ENCODE measurements at regions not wholly inside any gene's neighbourhood (a gene's known extent, or its start where the extent isn't known, plus 50 kb on each side); places are given as distances from the start of the nearest gene placed in this dataset.

GRCh38 chr3:137687181-137687879, 76.8 kb upstream of the SOX14 start:
- TF ChIP-seq CTCF (IDR thresholded peaks at IDR 0.05; ENCODE audit: low read depth, low read length, missing input control) (no peak), FOXA1 (IDR thresholded peaks at IDR 0.05) (no peak), GABPA (IDR thresholded peaks at IDR 0.05 in 1 of 2, conservative IDR thresholded peaks at IDR 0.05 in 1 of 2) (no peak), TAF1 (conservative IDR thresholded peaks at IDR 0.05) (no peak), RAD21 (IDR thresholded peaks at IDR 0.05) (no peak), HNF4G (IDR thresholded peaks at IDR 0.05) (no peak), ZBTB33 (IDR thresholded peaks at IDR 0.05) (no peak), YY1 (IDR thresholded peaks at IDR 0.05) (no peak), REST (IDR thresholded peaks at IDR 0.05) (no peak), ATF3 (IDR thresholded peaks at IDR 0.05) (no peak), JUND (IDR thresholded peaks at IDR 0.05) (no peak), SP1 (IDR thresholded peaks at IDR 0.05) (no peak), MAX (IDR thresholded peaks at IDR 0.05) (no peak)

Data from liver (tissue), 3 donors.